OCI-LY7 (cell line): ENCODE measurements at regions not wholly inside any gene's neighbourhood (a gene's known extent, or its start where the extent isn't known, plus 50 kb on each side); places are given as distances from the start of the nearest gene placed in this dataset.

Experiments
- BruUV-seq: library from RNA; stranded (reverse); fragments of 400-500 nt; replicated peaks from 2 replicates; lab custom pipeline; 2021; lab: Mats Ljungman, UMichigan
- CTCF ChIA-PET: fragments of 300-600 bp; sonication (Branson Sonifier 250); formaldehyde crosslinking; loops from one replicate; lab custom pipeline; 2022; ENCODE audit warnings: antibody characterized with exemption; ENCODE audit not compliant: unreplicated experiment; lab: Charles Lee
- POLR2A ChIA-PET: fragments of 300-600 bp; sonication (Branson Sonifier 250); formaldehyde crosslinking; loops from one replicate; lab custom pipeline; 2022; ENCODE audit warnings: antibody characterized with exemption; lab: Charles Lee
- DNase-seq: peaks from one replicate; pipeline ENCODE4 v3.0.0-alpha.2; 2015; ENCODE audit warnings: low spot score
- H2AFZ ChIP-seq: fragments of 200-600 bp; sonication (generic), shearing (Covaris generic); 2 replicates; pipeline ENCODE4 v1.6.1; 2014; ENCODE audit warnings: mild to moderate bottlenecking, antibody characterized with exemption, low read length, moderate library complexity
- H3K27ac ChIP-seq: fragments of 200-600 bp; sonication (generic); 2 replicates; pipeline ENCODE4 v1.5.1; 2014; ENCODE audit warnings: mixed run types, low read depth, mild to moderate bottlenecking, moderate library complexity, low read length, inconsistent platforms; ENCODE audit not compliant: poor library complexity, severe bottlenecking
- H3K36me3 ChIP-seq: fragments of 200-600 bp; sonication (generic); 2 replicates; pipeline ENCODE4 v1.6.1; 2014; ENCODE audit warnings: mild to moderate bottlenecking, antibody characterized with exemption, low read length, moderate library complexity, mixed read lengths; ENCODE audit not compliant: insufficient read depth
- H3K4me1 ChIP-seq: fragments of 200-600 bp; sonication (generic); 2 replicates; pipeline ENCODE4 v1.5.1; 2014; ENCODE audit warnings: mild to moderate bottlenecking, low read length; ENCODE audit not compliant: insufficient read depth, poor library complexity, severe bottlenecking
- H3K4me2 ChIP-seq: fragments of 200-600 bp; sonication (generic); 2 replicates; pipeline ENCODE4 v1.6.1; 2014; ENCODE audit warnings: mild to moderate bottlenecking, low read length
- H3K4me3 ChIP-seq: fragments of 200-600 bp; sonication (generic); 2 replicates; pipeline ENCODE4 v1.5.1; 2014; ENCODE audit warnings: mild to moderate bottlenecking, low read depth, low read length; ENCODE audit not compliant: poor library complexity, severe bottlenecking
- H3K79me2 ChIP-seq: fragments of 200-600 bp; sonication (generic); 2 replicates; pipeline ENCODE4 v1.6.1; 2016; ENCODE audit warnings: low read depth, mild to moderate bottlenecking, low read length, moderate library complexity, mixed read lengths; ENCODE audit not compliant: insufficient read depth
- H3K9me2 ChIP-seq: fragments of 200-600 bp; sonication (generic); 2 replicates; pipeline ENCODE4 v1.6.1; 2016; ENCODE audit warnings: mild to moderate bottlenecking, low read length, mixed read lengths; ENCODE audit not compliant: insufficient read depth
- H3K9me3 ChIP-seq: fragments of 200-600 bp; sonication (generic); 2 replicates; pipeline ENCODE4 v1.6.1; 2014; ENCODE audit warnings: mild to moderate bottlenecking, mixed run types, low read length, mixed read lengths
- H4K20me1 ChIP-seq: fragments of 200-600 bp; sonication (generic); 2 replicates; pipeline ENCODE4 v1.6.1; 2014; ENCODE audit warnings: mild to moderate bottlenecking, antibody characterized with exemption, low read length, moderate library complexity, mixed read lengths; ENCODE audit not compliant: insufficient read depth
- EZH2phosphoT487 ChIP-seq: fragments of 200-600 bp; sonication (generic); IDR thresholded peaks from 2 replicates; pipeline ENCODE4 v1.6.1; 2018; ENCODE audit warnings: low read depth, borderline replicate concordance, mild to moderate bottlenecking, mixed run types, antibody characterized with exemption, low read length, moderate library complexity, mixed read lengths
- intact Hi-C: fragments of 100-400 bp; cut with micrococcal nuclease; formaldehyde crosslinking; loops from one replicate; pipeline ENCODE4 v1.10.0; 2022; ENCODE audit not compliant: unreplicated experiment
- TF ChIP-seq, protein P1 (sequence below): fragments of 200-600 bp; sonication (generic); conservative IDR thresholded peaks from 2 replicates; pipeline ENCODE4 v1.5.1; 2014; ENCODE audit warnings: mild to moderate bottlenecking, antibody characterized with exemption, low read length, moderate library complexity, mixed read lengths

DNA sequence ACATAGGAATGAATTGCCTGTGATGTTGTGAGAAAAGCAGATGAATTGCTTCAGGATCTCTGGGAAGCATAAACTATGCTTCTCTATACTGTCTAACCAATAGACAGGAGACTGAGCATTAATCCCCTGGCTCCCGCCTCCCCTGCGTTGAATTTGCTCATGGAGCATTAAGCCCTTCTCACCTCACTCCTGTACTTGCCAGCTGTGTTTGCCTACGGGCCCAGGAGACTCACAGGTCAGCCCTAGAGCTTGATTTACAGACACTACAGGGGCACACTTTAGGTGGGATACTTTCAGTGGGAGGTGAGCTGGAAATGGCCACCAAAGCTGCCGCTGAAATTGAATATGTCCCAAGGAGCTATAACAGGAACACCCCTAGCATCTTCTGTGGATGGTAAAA, 418.7 kb downstream of the CBLN4 start:
- intact Hi-C loops: no loop called here
- POLR2A ChIA-PET: no interaction called here
- Histone ChIP-seq H3K9me2 (no peaks in the 10 kb centered on the region), H3K27ac (no peak overlapping the region), H3K4me1 (no peaks in the 10 kb centered on the region), H4K20me1 (no peaks in the 10 kb centered on the region), H3K79me2 (no peaks in the 10 kb centered on the region), H3K36me3 (no peaks in the 10 kb centered on the region), H2AFZ (no peak overlapping the region), H3K9me3 (no peaks in the 10 kb centered on the region), H3K4me3 (no peak overlapping the region), H3K4me2 (no peak overlapping the region)
- TF ChIP-seq, protein P1, sequence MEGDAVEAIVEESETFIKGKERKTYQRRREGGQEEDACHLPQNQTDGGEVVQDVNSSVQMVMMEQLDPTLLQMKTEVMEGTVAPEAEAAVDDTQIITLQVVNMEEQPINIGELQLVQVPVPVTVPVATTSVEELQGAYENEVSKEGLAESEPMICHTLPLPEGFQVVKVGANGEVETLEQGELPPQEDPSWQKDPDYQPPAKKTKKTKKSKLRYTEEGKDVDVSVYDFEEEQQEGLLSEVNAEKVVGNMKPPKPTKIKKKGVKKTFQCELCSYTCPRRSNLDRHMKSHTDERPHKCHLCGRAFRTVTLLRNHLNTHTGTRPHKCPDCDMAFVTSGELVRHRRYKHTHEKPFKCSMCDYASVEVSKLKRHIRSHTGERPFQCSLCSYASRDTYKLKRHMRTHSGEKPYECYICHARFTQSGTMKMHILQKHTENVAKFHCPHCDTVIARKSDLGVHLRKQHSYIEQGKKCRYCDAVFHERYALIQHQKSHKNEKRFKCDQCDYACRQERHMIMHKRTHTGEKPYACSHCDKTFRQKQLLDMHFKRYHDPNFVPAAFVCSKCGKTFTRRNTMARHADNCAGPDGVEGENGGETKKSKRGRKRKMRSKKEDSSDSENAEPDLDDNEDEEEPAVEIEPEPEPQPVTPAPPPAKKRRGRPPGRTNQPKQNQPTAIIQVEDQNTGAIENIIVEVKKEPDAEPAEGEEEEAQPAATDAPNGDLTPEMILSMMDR: no peak
- no peak for TF ChIP-seq EZH2phosphoT487
- CTCF ChIA-PET: no interaction called here
- no peak for DNase-seq
- no TSS peak for BruUV-seq

DNA sequence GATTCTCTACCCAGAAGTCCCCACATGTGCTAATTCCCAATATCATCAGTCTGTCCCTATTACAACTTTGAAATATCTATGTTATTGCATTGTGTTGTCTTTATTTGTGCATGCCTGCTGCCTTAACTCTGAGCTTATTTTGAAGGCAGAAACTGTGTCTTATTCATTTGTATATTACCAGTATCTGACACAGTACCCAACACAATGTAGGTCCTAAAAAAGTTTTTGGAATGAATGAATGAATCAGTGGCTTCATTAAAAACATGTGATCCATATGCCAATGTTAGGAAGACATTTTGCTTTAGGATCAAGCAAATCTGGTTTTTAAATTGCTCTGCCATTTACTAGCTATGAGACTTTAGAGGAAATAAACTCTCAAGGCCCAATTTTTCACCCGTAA, 420.4 kb downstream of the CBLN4 start:
- ChIA-PET CTCF (no interaction called here), POLR2A (no interaction called here)
- no peak overlapping the region for H3K27ac ChIP-seq
- H3K9me3 ChIP-seq: no peaks in the 10 kb centered on the region
- no peaks in the 10 kb centered on the region for H3K36me3 ChIP-seq
- intact Hi-C loops: no loop called here
- H3K4me3 ChIP-seq: no peak overlapping the region
- H3K4me2 ChIP-seq: no peak overlapping the region
- H3K9me2 ChIP-seq: no peaks in the 10 kb centered on the region
- DNase-seq: no peak
- BruUV-seq: no TSS peak
- no peak overlapping the region for H2AFZ ChIP-seq
- no peaks in the 10 kb centered on the region for H4K20me1 ChIP-seq
- H3K4me1 ChIP-seq: no peaks in the 10 kb centered on the region
- TF ChIP-seq, protein P1: no peak
- TF ChIP-seq EZH2phosphoT487: no peak
- no peaks in the 10 kb centered on the region for H3K79me2 ChIP-seq

DNA sequence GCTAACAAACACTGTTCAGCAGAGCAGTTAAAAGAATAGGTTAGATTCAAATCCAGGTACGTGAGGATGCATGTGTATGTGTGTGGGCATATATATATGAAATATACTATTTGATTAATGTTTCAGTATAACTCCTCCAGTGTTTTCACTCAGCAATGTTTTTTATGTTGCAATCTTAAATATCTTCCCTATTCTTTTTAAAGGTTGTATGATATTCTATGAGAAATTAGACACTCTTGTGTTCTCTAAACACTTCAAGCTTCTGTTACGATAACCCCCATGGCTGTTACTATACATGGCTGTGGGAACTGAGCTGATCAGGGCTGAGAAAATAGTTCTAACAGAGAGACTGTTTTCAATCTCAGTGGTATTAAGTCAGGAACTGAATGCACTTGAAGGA, 421.0 kb downstream of the CBLN4 start:
- H2AFZ ChIP-seq: no peak overlapping the region
- no peak overlapping the region for H3K27ac ChIP-seq
- no peaks in the 10 kb centered on the region for H3K79me2 ChIP-seq
- no peak overlapping the region for H3K4me2 ChIP-seq
- no peaks in the 10 kb centered on the region for H3K36me3 ChIP-seq
- DNase-seq: no peak
- no peak overlapping the region for H3K4me3 ChIP-seq
- intact Hi-C loops: no loop called here
- CTCF ChIA-PET: no interaction called here
- BruUV-seq: no TSS peak
- no peaks in the 10 kb centered on the region for H4K20me1 ChIP-seq
- no peaks in the 10 kb centered on the region for H3K9me3 ChIP-seq
- POLR2A ChIA-PET: no interaction called here
- H3K4me1 ChIP-seq: no peaks in the 10 kb centered on the region
- TF ChIP-seq, protein P1: no peak
- TF ChIP-seq EZH2phosphoT487: no peak
- no peaks in the 10 kb centered on the region for H3K9me2 ChIP-seq
